Smooth muscle cell (in vitro differentiated cells): ENCODE measurements at regions not wholly inside any gene's neighbourhood (a gene's known extent, or its start where the extent isn't known, plus 50 kb on each side); places are given as distances from the start of the nearest gene placed in this dataset.

Experiments used
- DNase-seq: peaks from one replicate; lab custom pipeline; 2025; ENCODE audit not compliant: unreplicated experiment; lab: John Stamatoyannopoulos, UW
- H2AFZ ChIP-seq: fragments of 200-600 bp; sonication (generic); 2 replicates; pipeline ENCODE4 v1.6.0; 2016; ENCODE audit warnings: antibody characterized with exemption, low read depth, mild to moderate bottlenecking
- H3F3A ChIP-seq: fragments of 200-600 bp; sonication (generic); 2 replicates; pipeline ENCODE4 v1.6.0; 2017; ENCODE audit warnings: antibody characterized with exemption, low read depth
- H3K27ac ChIP-seq: fragments of 200-600 bp; sonication (generic); 2 replicates; pipeline ENCODE4 v1.5.1; 2016; ENCODE audit warnings: low read depth, mild to moderate bottlenecking
- H3K27me3 ChIP-seq: fragments of 200-600 bp; sonication (generic); 2 replicates; pipeline ENCODE4 v1.6.1; 2016; ENCODE audit warnings: low read depth, mild to moderate bottlenecking
- H3K36me3 ChIP-seq: fragments of 200-600 bp; sonication (generic); 2 replicates; pipeline ENCODE4 v1.5.1; 2016; ENCODE audit warnings: low read depth
- H3K4me1 ChIP-seq: fragments of 200-600 bp; sonication (generic); 2 replicates; pipeline ENCODE4 v1.5.1; 2016; ENCODE audit warnings: low read depth
- H3K4me2 ChIP-seq: fragments of 200-600 bp; sonication (generic); 2 replicates; pipeline ENCODE4 v1.6.0; 2016; ENCODE audit warnings: mild to moderate bottlenecking
- H3K4me3 ChIP-seq: fragments of 200-600 bp; sonication (generic); 2 replicates; pipeline ENCODE4 v1.5.1; 2016; ENCODE audit warnings: mild to moderate bottlenecking
- H3K79me2 ChIP-seq: fragments of 200-600 bp; sonication (generic); 2 replicates; pipeline ENCODE4 v1.6.0; 2016; ENCODE audit warnings: low read depth, mild to moderate bottlenecking
- H3K9ac ChIP-seq: fragments of 200-600 bp; sonication (generic); 2 replicates; pipeline ENCODE4 v1.6.0; 2016; ENCODE audit warnings: low read depth
- H3K9me3 ChIP-seq: fragments of 200-600 bp; sonication (generic); replicated peaks from 2 replicates; pipeline ENCODE4 v1.5.1; 2016; ENCODE audit warnings: low read depth
- H4K20me1 ChIP-seq: fragments of 200-600 bp; sonication (generic); 2 replicates; pipeline ENCODE4 v1.6.0; 2016; ENCODE audit warnings: low read depth
- CTCF ChIP-seq: fragments of 200-600 bp; sonication (generic); IDR thresholded peaks from 2 replicates; pipeline ENCODE4 v1.5.1; 2017; ENCODE audit warnings: borderline replicate concordance, mild to moderate bottlenecking, antibody characterized with exemption; ENCODE audit not compliant: insufficient read depth, poor library complexity, severe bottlenecking
- WGBS: methylation state at CpG from one replicate; pipeline ENCODE4 v1.1.7; 2016; ENCODE audit warnings: low lambda C conversion rate; 5-methylcytosine and 5-hydroxymethylcytosine counted together

DNA sequence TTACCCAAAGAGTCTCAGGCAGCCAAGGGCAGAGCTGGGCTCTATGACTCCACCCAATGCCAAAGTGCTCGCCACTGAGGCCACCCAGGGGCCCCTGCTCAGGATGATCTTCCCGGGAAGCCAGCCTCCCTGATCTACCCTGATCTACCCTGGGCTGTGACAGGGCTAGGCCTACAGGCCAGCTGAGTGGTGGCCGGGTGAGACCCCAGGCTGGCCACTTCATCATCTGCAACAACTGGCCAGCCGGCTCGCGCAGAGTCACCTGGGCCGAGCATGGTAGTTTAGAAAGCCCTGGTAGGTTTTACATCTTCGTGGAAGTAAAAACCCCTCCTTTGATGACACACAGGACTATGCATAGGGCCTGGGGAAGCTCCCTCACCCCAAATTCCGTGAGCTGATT lies 276.3 kb downstream of the NDUFA10 start:
- TF ChIP-seq CTCF = no peak
- Histone ChIP-seq H3K79me2 (no peaks in the 10 kb centered on the region), H2AFZ (no peak overlapping the region), H4K20me1 (no peaks in the 10 kb centered on the region), H3K4me2 (no peak overlapping the region), H3K9ac (no peak overlapping the region), H3K4me3 (no peak overlapping the region), H3K27ac (no peak overlapping the region), H3F3A (no peaks in the 10 kb centered on the region), H3K27me3 (peaks cover under 1% of the 10 kb centered on the region), H3K9me3 (no peaks in the 10 kb centered on the region), H3K4me1 (peaks cover 11% of the 10 kb centered on the region), H3K36me3 (no peaks in the 10 kb centered on the region)
- no peak for DNase-seq
- WGBS = 86% methylated on average over 9 of the region's 9 CpGs

DNA sequence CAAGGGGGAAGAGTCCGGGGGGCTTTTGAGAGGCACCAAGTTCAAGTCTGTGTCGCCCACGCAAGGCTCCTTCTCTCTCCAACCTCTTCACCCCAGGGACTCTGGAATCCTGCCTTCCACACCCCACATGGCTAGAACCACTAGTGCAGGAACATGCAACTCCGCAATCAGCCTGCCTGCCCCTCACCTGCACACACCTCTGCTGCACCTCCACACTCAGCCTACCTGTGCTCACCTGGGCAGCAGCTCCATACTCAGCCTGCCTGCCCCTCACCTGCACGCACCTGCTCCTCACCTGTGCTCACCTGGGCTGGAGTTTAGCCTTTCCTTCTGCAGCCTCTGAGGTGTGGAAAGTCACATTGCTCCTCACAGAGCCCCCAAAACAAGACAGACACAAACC lies 277.4 kb downstream of the NDUFA10 start:
- no peaks in the 10 kb centered on the region for H3K36me3 ChIP-seq

DNA sequence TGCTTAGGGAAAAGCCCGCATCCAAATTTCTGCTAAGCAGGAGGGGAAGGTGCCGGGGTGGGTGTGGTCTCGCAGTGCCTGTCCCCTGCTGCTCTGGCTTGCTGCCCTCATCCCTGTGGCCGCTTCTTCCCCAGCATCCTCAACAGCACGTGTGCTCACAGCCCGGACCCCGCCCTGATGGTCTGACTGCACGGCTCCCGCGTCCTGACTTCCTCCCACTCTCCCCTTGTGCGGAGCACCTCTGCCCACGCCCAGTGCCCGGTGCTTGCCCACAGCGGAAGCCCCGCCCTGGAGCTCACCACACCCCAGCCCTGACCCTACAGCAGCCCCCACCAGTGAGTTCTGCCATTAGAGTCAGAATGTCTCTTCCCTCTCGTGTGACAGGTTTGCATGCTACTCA lies 277.9 kb downstream of the NDUFA10 start:
- peaks cover 6% of the 10 kb centered on the region for H3K27me3 ChIP-seq
- no peaks in the 10 kb centered on the region for H3F3A ChIP-seq
- no peak overlapping the region for H3K9ac ChIP-seq
- no peak for DNase-seq
- H3K9me3 ChIP-seq = no peaks in the 10 kb centered on the region
- no peaks in the 10 kb centered on the region for H4K20me1 ChIP-seq
- H2AFZ ChIP-seq = no peak overlapping the region
- TF ChIP-seq CTCF = no peak
- no peak overlapping the region for H3K4me2 ChIP-seq
- H3K4me1 ChIP-seq = peaks cover 11% of the 10 kb centered on the region
- H3K27ac ChIP-seq = no peak overlapping the region
- 92% methylated on average over 16 of the region's 16 CpGs for WGBS
- no peaks in the 10 kb centered on the region for H3K79me2 ChIP-seq
- H3K4me3 ChIP-seq = no peak overlapping the region
- H3K36me3 ChIP-seq = no peaks in the 10 kb centered on the region

More for the DNA sequence above, 277.4 kb downstream of the NDUFA10 start:
- TF ChIP-seq CTCF = no peak
- H3K4me3 ChIP-seq = no peak overlapping the region
- H3K27me3 ChIP-seq = peaks cover 6% of the 10 kb centered on the region
- no peak overlapping the region for H2AFZ ChIP-seq
- 94% methylated on average over 5 of the region's 5 CpGs for WGBS
- DNase-seq = no peak
- H3K4me1 ChIP-seq = peaks cover 11% of the 10 kb centered on the region
- no peaks in the 10 kb centered on the region for H3K9me3 ChIP-seq
- H3K27ac ChIP-seq = no peak overlapping the region
- H3K4me2 ChIP-seq = no peak overlapping the region
- no peaks in the 10 kb centered on the region for H3F3A ChIP-seq
- H4K20me1 ChIP-seq = no peaks in the 10 kb centered on the region
- H3K9ac ChIP-seq = no peak overlapping the region
- H3K79me2 ChIP-seq = no peaks in the 10 kb centered on the region

- no peak for TF ChIP-seq CTCF
- H3K4me3 ChIP-seq = no peak overlapping the region
- DNase-seq = no peak
- H3K79me2 ChIP-seq = no peaks in the 10 kb centered on the region
- no peaks in the 10 kb centered on the region for H3F3A ChIP-seq
- H2AFZ ChIP-seq = no peak overlapping the region
- no peak overlapping the region for H3K9ac ChIP-seq
- no peaks in the 10 kb centered on the region for H3K9me3 ChIP-seq
- H4K20me1 ChIP-seq = no peaks in the 10 kb centered on the region
- H3K36me3 ChIP-seq = no peaks in the 10 kb centered on the region
- H3K4me1 ChIP-seq = peaks cover 7% of the 10 kb centered on the region
- peaks cover 6% of the 10 kb centered on the region for H3K27me3 ChIP-seq
- no peak overlapping the region for H3K4me2 ChIP-seq
- 88% methylated on average over 16 of the region's 17 CpGs for WGBS
- H3K27ac ChIP-seq = no peak overlapping the region
These were observed 278.4 kb downstream of the NDUFA10 start for GRCh38 chr2:239746559-239747246.
